ENCODE measurements at regions not wholly inside any gene's neighbourhood (a gene's known extent, or its start where the extent isn't known, plus 50 kb on each side); places are given as distances from the start of the nearest gene placed in this dataset.

- DNase-seq (ENCODE audit: low read depth), result no peak
- no peak overlapping the region for H3K4me3 ChIP-seq (ENCODE audit: control insufficient read depth, low read depth, low read length)
- TF ChIP-seq, protein P1, sequence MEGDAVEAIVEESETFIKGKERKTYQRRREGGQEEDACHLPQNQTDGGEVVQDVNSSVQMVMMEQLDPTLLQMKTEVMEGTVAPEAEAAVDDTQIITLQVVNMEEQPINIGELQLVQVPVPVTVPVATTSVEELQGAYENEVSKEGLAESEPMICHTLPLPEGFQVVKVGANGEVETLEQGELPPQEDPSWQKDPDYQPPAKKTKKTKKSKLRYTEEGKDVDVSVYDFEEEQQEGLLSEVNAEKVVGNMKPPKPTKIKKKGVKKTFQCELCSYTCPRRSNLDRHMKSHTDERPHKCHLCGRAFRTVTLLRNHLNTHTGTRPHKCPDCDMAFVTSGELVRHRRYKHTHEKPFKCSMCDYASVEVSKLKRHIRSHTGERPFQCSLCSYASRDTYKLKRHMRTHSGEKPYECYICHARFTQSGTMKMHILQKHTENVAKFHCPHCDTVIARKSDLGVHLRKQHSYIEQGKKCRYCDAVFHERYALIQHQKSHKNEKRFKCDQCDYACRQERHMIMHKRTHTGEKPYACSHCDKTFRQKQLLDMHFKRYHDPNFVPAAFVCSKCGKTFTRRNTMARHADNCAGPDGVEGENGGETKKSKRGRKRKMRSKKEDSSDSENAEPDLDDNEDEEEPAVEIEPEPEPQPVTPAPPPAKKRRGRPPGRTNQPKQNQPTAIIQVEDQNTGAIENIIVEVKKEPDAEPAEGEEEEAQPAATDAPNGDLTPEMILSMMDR (IDR thresholded peaks at IDR 0.05; ENCODE audit: control insufficient read depth, insufficient read depth, low read depth, low read length, missing control alignments), result no peak
Measured at GRCh38 chr4:1503583-1504471, 97.6 kb upstream of the NKX1-1 start.

DNA sequence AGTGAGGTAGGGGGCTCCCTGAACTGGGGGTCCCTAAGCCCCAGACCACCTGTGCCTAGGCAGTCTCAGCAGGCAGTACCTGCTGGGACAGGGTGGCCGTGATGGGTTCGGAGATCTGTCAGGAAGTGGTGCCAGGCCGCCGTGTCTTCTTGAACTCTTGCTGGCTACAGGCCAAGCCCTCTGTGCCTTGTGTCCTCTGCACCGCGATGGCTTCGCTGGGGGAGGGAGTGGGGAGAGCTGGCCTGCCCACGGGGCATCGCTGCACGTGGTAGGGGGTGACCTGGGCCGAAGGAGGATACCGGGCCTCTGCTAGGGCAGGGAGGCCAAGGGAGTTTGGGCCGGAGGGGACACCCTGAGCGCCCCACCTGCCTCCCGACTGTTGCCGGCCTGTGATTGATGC lies 96.7 kb upstream of the NKX1-1 start:
- H3K4me3 ChIP-seq (ENCODE audit: control insufficient read depth, low read depth, low read length), result no peak overlapping the region
- TF ChIP-seq, protein P1 (IDR thresholded peaks at IDR 0.05; ENCODE audit: control insufficient read depth, insufficient read depth, low read depth, low read length, missing control alignments), result no peak
- DNase-seq (ENCODE audit: low read depth), result no peak

- no peak for DNase-seq (ENCODE audit: low read depth)
- no peak overlapping the region for H3K4me3 ChIP-seq (ENCODE audit: control insufficient read depth, low read depth, low read length)
- TF ChIP-seq, protein P1 (IDR thresholded peaks at IDR 0.05; ENCODE audit: control insufficient read depth, insufficient read depth, low read depth, low read length, missing control alignments), result no peak
Measured at GRCh38 chr4:1502501-1502886, 96.3 kb upstream of the NKX1-1 start.

DNA sequence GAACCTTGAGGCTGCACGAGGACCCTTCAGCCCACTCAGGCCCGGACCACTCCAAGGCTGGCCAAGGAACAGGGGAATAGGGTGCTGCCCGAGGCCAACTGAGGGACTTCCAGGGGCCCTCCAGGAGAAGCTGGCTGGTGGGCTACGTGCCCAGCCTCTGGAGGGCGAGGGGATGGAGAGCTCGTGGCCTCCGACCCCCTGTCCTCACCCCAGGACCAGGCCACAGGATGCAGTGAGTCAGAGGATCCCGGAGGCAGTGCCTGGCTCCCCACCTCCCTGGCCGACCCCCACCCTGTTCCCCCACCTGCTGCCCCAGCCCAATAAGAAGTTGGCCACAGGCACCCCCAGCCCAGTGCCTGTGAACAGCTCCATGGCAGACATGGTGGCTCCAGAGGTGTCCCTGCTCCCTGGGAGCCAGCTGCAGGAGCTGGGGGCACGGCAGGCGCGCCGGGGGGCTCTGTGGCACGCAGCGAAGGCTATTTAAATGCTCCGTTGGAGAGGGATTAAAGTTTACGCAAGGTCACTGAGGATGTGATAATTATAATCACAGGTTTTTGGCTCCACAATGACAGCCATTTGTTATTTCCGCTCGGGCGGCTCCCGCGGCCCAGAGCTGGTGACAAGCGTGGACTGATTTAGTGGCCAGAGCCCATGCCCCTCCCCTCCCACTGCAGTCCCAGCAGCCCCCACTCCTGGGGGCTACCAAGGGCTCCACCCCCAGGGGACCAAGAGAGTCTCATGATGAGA lies 95.7 kb upstream of the NKX1-1 start:
- TF ChIP-seq, protein P1 (IDR thresholded peaks at IDR 0.05; ENCODE audit: control insufficient read depth, insufficient read depth, low read depth, low read length, missing control alignments), result no peak
- DNase-seq (ENCODE audit: low read depth), result no peak
- H3K4me3 ChIP-seq (ENCODE audit: control insufficient read depth, low read depth, low read length), result no peak overlapping the region

- TF ChIP-seq, protein P1 (IDR thresholded peaks at IDR 0.05; ENCODE audit: control insufficient read depth, insufficient read depth, low read depth, low read length, missing control alignments), result no peak
- no peak for DNase-seq (ENCODE audit: low read depth)
- H3K4me3 ChIP-seq (ENCODE audit: control insufficient read depth, low read depth, low read length), result no peak overlapping the region
Measured at GRCh38 chr4:1500966-1501753, 94.9 kb upstream of the NKX1-1 start.

DNA sequence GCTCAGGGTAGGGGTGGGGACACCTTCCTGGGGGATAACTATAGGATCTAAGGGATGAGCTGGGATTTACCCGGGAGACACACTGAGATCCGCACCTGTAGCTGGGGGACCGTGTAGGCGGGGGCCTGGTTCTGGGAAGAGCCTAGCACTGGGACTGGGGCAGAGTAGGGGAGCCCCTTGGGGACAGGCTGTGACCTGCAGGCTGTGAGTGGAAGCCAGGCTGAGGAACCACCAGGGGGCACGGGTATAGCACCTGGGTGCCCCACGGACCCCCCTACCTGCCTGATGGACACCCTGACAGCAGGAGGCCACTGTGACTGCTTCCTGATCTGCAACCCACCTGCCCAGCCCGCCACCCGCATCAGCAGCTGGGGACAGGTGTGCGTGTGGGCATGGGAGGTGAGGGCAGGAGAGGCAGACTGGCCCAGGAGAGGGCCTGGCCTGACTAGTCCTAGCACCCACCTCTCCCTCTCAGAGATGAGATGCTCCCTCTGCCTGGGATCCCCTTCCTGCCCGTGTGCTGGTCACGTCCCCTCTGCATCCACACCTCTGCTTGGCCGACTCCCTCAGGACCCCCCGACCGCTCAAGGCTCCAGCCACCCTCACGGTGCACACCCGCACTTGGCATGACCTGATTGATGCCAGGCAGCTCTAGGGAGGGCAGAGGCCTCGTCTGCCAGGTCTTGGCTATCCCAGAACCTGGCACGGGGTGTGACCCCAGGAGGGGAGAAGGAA lies 94.2 kb upstream of the NKX1-1 start:
- DNase-seq (ENCODE audit: low read depth), result no peak
- TF ChIP-seq, protein P1 (IDR thresholded peaks at IDR 0.05; ENCODE audit: control insufficient read depth, insufficient read depth, low read depth, low read length, missing control alignments), result no peak
- H3K4me3 ChIP-seq (ENCODE audit: control insufficient read depth, low read depth, low read length), result no peak overlapping the region
